SKM-1 (cell line): ENCODE measurements at regions not wholly inside any gene's neighbourhood (a gene's known extent, or its start where the extent isn't known, plus 50 kb on each side); places are given as distances from the start of the nearest gene placed in this dataset.

Source experiments
- DNase-seq: peaks from one replicate; lab custom pipeline; 2025; ENCODE audit not compliant: unreplicated experiment; lab: John Stamatoyannopoulos, UW

GRCh38 chr14:97283841-97284240 lies 486.7 kb downstream of the VRK1 start:
- DNase-seq: no peak

DNA sequence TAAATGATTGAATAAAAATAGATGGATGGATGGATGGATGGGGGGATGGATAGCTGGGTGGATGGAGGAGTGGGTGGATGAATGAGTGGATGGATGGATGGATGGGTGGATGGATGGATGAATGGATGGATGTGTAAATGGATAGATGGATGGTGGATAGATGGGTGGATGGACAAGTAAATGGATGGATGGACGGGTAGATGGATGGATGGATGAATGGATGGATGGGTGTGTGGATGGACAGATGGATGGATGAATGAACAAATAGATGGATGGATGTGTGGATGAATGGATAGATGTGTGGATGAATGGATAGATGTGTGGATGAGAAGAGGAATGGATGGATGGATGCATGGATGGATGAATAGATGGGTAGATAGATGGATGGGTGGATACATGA lies 490.8 kb downstream of the VRK1 start:
- no peak for DNase-seq

DNA sequence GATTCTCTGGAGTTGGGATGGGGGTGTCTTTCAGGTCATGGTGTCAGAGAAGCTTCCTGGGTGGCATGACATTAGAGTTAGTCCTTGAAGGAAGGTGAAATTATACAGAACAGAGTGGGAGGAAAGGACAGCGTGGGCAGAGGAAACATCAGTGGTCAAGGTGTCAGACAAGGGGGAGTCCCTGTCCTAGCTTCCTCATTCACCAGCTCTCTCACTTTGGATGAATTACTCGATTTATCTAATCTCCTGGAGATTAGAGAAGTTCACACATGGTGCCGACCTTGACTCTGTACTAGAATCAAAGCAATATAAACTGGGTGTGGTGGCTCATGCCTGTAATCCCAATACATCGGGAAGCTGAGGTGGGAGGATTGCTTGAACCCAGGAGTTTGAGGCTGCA lies 492.9 kb downstream of the VRK1 start:
- DNase-seq: no peak

DNA sequence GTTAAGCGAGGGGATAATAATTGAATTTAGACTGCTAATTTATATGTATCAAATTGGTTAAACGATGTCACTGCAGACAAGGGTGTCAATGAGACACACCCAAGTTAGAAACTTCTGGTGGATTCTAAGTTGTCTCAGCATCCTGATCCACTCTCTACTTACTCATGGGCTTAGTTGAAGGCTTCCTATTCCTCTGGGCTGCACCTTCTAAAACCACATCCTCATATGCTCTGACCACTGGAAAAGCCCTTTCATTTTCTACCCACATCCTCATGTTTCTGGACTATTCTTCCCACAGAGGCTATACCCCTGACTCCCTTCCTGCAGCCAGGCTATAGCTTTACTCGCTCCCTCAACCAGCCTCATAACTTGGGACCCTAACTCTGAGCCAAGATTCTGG lies 493.8 kb downstream of the VRK1 start:
- DNase-seq: no peak

DNA sequence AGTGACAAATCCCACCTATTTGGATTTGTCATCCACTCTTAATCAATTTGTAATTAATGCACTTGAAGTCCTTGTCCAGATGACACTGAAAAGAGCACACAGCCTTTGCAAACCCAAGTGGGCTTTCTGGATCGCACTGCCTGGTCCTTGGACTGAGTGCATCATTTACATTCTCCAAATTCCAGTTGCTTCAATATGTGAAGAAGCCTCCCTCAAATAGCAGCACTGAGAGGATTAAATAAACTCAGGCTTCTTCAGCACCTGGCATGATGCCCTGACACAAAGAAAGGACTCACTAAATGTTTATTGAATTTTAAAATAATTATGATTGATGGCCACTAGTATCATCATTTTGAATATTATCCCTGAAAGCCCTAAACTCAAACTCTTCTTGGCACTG lies 496.5 kb downstream of the VRK1 start:
- DNase-seq: no peak

GRCh38 chr14:97295108-97295710 lies 498.0 kb downstream of the VRK1 start:
- DNase-seq: no peak

DNA sequence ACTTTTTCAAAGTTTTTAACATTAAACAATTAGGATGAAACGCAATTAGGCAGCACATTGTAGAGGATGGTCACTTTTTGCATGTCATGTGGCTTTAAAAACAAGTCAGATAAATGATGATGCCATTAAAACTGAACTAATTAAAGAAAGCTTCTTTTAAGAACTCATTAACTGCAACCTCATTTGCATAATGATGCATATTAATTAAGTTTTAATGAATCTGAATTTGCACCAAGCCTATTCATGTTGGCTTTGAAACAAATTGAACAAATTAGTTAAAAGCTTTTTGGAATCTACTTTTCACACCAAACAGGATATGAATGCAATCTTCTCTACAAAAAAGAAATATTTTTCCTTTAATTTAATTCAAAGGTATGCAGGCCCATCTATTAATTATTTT lies 499.0 kb downstream of the VRK1 start:
- no peak for DNase-seq

- DNase-seq: no peak
Observed at GRCh38 chr14:97297100-97297499, 499.9 kb downstream of the VRK1 start.

DNA sequence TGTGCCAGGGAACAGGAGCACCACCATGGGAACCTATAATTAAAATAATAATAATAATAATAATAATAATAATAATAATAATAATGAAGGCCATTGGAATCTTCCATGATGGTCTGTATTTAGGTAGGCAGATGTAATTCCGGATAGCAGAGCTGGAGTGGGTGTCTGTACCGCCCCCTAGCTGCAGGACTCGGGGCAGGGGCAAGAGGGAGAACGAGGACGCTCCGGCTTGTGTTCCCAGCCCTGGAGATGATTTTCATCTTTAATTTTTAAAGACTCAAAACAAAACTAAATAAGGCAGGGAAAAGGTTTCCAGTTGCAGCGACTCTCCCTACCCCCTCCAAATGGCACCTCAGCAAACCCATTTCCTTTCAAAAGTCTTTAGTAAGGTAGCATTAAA lies 501.1 kb downstream of the VRK1 start:
- no peak for DNase-seq

DNA sequence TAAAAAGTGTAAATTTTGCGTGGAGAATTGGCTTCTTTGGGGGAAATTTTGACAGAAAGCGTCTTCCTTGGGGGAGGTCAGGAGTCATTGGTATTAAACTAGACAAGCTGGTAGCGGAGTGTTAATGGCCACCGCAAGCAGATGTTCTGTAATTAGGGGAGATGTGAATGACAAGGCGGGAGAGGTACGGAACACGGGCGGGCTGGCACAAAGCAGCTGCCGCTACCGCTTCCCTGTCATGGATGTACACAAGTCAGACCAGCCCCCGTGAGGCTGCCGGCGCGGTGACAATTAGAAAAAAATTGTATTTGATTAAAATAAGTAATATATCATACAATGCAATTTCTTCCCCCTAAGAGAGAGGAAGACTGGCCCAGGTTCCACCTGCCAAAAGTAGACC lies 501.6 kb downstream of the VRK1 start:
- no peak for DNase-seq

DNA sequence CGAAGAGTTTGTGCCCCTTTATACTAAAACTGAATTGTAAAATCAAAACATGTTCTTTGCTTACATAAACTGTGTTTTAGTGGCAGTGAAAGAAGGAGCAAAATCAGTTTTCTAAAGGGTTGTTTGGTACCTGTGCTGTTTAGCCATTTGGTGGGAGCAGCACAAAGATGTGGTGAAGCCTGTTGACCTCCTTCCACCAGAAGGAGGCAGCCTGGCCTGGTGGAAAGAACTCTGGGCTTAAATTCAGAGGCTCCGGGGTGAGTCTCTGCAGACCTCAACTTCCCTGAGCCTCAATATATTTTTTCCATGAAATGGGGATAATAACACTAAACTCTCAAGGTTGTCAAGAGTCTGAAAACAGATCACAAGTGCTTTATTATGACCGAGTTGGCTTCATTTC lies 502.5 kb downstream of the VRK1 start:
- no peak for DNase-seq

- no peak for DNase-seq
Observed at GRCh38 chr14:97301931-97302559, 504.9 kb downstream of the VRK1 start.

DNA sequence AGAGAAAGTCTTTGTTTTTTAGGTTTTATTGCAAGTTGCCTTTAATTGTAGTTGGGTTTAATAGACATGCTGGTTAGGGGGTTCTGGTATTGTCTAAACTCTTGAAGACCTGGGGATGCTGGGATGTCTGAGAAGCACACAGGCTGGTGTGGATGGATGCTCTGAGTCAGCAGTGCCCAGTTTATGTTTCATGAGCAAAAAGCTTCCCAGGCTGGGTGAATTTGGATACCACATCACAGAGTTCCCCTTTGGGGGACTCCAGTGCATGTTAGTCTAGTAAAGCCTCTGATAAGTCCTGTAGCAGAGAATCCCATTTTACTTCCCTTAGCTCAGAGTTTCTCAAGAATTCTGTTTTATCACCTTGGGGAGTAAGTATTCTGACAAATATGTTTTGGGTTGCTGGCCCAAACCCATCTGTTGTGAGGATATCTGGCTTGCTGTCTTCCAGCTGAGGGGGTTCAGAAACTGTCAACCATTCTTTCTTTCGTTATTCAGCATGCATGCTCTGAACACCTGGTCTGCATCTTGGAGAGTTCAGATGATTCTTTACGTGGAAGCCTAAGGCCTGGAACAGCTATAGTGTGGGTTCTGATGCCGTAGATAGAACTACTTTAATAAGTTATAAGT lies 509.1 kb downstream of the VRK1 start:
- no peak for DNase-seq

DNA sequence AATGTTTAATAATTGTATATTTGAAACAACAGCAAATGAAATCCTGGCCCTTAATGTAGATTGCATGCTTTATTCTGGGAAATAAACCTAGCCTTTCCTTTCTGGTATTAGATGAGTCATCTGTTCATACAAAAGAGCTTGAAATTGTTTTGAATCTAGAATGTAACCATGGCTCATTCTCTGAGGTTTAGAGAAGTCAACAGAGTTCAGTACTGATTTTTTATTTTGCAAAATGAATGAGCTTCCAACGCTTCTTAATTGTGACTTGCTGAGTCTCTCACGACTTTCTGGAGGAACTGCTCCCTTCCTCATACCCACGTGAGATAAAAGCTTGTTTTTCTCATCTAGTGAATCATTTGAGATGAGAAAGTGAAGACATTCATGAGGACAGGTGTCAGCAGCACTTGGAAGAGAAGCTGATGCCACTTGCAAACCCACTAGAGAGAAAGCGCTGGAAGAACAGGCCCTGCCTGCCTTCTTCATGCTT lies 509.6 kb downstream of the VRK1 start:
- DNase-seq: no peak

DNA sequence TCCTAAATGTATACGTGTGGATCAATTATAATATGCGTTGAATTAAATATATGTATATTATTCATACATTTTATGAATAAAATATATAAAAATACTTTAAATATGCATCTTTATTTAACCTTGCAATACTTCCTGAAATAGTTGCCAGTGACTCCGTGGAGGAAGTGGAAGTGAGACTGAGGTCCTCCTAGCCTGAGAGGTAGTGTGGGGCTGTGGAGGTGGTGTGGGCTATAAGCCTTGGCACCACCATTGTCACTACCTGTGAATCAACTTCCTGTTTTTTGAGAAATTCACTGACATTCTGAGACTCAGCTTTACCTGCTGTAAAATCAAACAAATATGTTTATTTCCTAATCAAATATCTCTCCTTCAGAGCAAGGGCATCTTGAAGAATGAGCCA lies 514.2 kb downstream of the VRK1 start:
- DNase-seq: no peak

- DNase-seq: no peak
Observed at GRCh38 chr14:97312910-97313309, 515.7 kb downstream of the VRK1 start.

GRCh38 chr14:97315790-97316189 lies 518.6 kb downstream of the VRK1 start:
- DNase-seq: no peak

DNA sequence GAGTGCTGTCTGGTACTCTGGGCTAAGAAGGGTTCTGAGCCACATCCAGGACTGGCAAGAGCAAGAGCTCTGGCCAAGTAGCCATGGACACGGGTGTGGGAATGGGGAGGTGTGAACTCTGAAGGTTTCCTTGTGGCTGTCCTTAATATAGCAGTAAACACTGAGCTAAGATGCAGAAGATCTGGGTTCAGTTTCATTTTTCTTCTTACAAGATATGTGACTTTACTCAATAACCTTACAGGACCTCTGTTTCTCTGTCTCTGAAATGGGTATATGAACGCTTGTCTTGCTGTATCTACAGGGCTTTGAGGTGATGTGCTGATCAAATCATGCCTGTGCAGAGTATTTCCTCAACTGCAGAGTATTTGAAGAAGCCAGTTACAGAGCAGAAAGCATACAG lies 521.2 kb downstream of the VRK1 start:
- no peak for DNase-seq

DNA sequence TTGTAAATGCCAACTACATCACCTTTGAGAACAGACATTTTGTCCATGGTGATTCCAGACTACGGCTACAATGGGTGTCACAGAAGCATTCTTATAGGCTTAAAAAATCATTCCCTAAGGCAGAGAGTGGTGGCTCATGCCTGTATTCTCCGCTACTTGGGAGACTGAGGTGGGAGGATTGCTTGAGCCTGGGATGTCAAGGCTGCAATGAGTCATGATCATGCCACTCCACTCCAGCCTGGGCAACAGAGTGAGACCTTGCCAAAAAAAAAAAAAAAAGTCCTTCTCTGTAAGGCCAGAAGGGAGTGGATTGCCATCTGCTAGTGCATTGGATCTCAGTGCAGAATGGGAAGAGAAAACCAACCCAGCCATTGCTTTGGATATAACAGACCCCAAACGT lies 522.5 kb downstream of the VRK1 start:
- DNase-seq: no peak

DNA sequence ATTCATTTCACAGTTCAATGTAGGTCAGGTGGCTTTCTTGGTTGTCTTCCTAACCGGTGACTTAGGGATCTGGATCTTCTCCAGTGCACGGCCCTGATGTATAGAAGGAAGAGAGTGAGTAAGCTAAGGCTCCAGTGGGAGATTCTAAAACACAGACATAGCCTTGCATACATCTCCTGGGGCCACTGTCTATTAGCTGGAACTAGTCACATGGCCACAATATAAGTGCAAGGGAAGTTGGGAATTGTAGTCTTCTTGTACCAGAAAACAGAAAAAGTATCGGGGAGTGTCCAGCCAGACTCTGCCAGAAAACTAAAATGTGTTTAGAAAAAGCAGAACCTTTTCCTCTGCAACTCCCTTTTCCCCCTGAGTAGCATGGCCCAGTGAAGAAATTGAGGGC lies 531.6 kb downstream of the VRK1 start:
- no peak for DNase-seq

DNA sequence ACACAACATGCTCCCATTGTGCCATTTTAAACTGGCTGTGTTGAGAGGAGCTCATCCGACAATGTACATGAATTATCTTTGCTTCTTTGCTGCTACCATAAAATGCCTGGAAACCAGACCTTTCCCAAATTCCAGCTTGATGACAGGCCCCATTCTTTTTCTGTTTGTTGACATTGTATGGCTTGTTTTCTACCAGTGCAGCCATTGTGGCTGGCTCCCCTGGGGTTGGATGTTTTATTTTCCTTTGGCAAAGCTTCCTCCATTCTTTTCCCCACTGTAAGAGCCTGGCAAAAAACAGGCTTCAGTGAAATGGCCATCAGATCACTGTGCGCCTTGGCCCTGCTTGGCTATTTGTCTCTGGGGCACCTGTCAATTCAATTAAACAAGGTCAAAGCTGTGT lies 532.5 kb downstream of the VRK1 start:
- no peak for DNase-seq

- DNase-seq: no peak
Observed at GRCh38 chr14:97331058-97331457, 533.9 kb downstream of the VRK1 start.

DNA sequence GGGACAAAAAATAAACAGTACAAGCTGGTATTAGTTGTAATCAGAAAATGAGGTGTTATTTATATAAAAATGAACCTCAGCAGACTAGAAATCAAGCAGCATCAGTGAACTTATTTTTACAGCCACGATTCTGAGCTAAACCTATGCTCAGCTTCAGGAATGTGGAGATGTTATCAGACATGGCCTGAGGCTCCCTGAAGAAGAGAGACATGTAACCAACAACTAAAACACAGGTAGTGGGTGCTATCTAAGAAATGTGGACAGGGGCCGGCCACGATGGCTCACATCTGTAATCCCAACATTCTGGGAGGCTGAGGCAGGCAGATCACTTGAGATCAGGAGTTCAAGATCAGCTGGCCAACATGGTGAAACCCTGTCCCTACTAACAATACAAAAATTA lies 534.3 kb downstream of the VRK1 start:
- DNase-seq: no peak
